DMS53 (cell line): ENCODE measurements at regions not wholly inside any gene's neighbourhood (a gene's known extent, or its start where the extent isn't known, plus 50 kb on each side); places are given as distances from the start of the nearest gene placed in this dataset.
"Not testable (repeated sequence)": the region's sequence is repeated elsewhere in the genome, so short reads cannot be mapped to it uniquely, and the experiment has no call there.

Experiments
- DNase-seq: peaks from one replicate; lab custom pipeline; 2025; lab: John Stamatoyannopoulos, UW

- DNase-seq = no peak
Measured at GRCh38 chr3:152667267-152667666, 167.7 kb upstream of the P2RY1 start.

- DNase-seq = no peak
Measured at GRCh38 chr3:152669560-152669959, 165.4 kb upstream of the P2RY1 start.

- DNase-seq = no peak
Measured at GRCh38 chr3:152671446-152672319, 163.2 kb upstream of the P2RY1 start.

- no peak for DNase-seq
Measured at GRCh38 chr3:152672320-152672649, 162.6 kb upstream of the P2RY1 start.

- DNase-seq = no peak
Measured at GRCh38 chr3:152676810-152677379, 158.0 kb upstream of the P2RY1 start.

GRCh38 chr3:152677491-152677890 lies 157.4 kb upstream of the P2RY1 start:
- DNase-seq = no peak

- DNase-seq = peak; percentile 2
Measured at GRCh38 chr3:152682477-152682876, 152.5 kb upstream of the P2RY1 start.

GRCh38 chr3:152683521-152683999 lies 151.4 kb upstream of the P2RY1 start:
- no peak for DNase-seq

GRCh38 chr3:152684279-152684678 lies 150.7 kb upstream of the P2RY1 start:
- peak; percentile 5 for DNase-seq

- no peak for DNase-seq
Measured at GRCh38 chr3:152688313-152688712, 146.6 kb upstream of the P2RY1 start.

GRCh38 chr3:152692326-152692725 lies 142.6 kb upstream of the P2RY1 start:
- not testable (repeated sequence) for DNase-seq

- DNase-seq = not testable (repeated sequence)
Measured at GRCh38 chr3:152693521-152694250, 141.2 kb upstream of the P2RY1 start.

GRCh38 chr3:152695840-152696239 lies 139.1 kb upstream of the P2RY1 start:
- no peak for DNase-seq

GRCh38 chr3:152696962-152697361 lies 138.0 kb upstream of the P2RY1 start:
- no peak for DNase-seq

GRCh38 chr3:152703245-152703890 lies 131.6 kb upstream of the P2RY1 start:
- DNase-seq = no peak

- DNase-seq = no peak
Measured at GRCh38 chr3:152706991-152707713, 127.8 kb upstream of the P2RY1 start.

GRCh38 chr3:152709659-152710058 lies 125.3 kb upstream of the P2RY1 start:
- no peak for DNase-seq

- DNase-seq = no peak
Measured at GRCh38 chr3:152710549-152710948, 124.4 kb upstream of the P2RY1 start.

GRCh38 chr3:152713989-152714388 lies 120.9 kb upstream of the P2RY1 start:
- DNase-seq = no peak

GRCh38 chr3:152714507-152714906 lies 120.4 kb upstream of the P2RY1 start:
- no peak for DNase-seq

GRCh38 chr3:152717252-152717651 lies 117.7 kb upstream of the P2RY1 start:
- DNase-seq = no peak

GRCh38 chr3:152718810-152719209 lies 116.1 kb upstream of the P2RY1 start:
- DNase-seq = no peak
